ENCODE measurements at regions not wholly inside any gene's neighbourhood (a gene's known extent, or its start where the extent isn't known, plus 50 kb on each side); places are given as distances from the start of the nearest gene placed in this dataset.
"Not testable (repeated sequence)": the region's sequence is repeated elsewhere in the genome, so short reads cannot be mapped to it uniquely, and the experiment has no call there.

GRCh38 chr2:2898744-2899143, 478.9 kb downstream of the EIPR1 start:
- no peak for DNase-seq (ENCODE audit: low read depth, low spot score)

GRCh38 chr2:2896643-2897042, 481.0 kb downstream of the EIPR1 start:
- no peak for DNase-seq (ENCODE audit: low read depth, low spot score)

GRCh38 chr2:2896011-2896410, 481.6 kb downstream of the EIPR1 start:
- no peak for DNase-seq (ENCODE audit: low read depth, low spot score)

GRCh38 chr2:2894011-2894410, 483.6 kb downstream of the EIPR1 start:
- not testable (repeated sequence) for DNase-seq (ENCODE audit: low read depth, low spot score)

GRCh38 chr2:2892892-2893291, 484.7 kb downstream of the EIPR1 start:
- no peak for DNase-seq (ENCODE audit: low read depth, low spot score)

GRCh38 chr2:2892378-2892777, 485.2 kb downstream of the EIPR1 start:
- DNase-seq (ENCODE audit: low read depth, low spot score) = no peak

- DNase-seq (ENCODE audit: low read depth, low spot score) = no peak
These were observed 486.7 kb downstream of the EIPR1 start for GRCh38 chr2:2890901-2891300.

GRCh38 chr2:2890246-2890645, 487.4 kb downstream of the EIPR1 start:
- DNase-seq (ENCODE audit: low read depth, low spot score) = no peak

GRCh38 chr2:2889646-2890045, 488.0 kb downstream of the EIPR1 start:
- no peak for DNase-seq (ENCODE audit: low read depth, low spot score)

- DNase-seq (ENCODE audit: low read depth, low spot score) = no peak
These were observed 488.5 kb downstream of the EIPR1 start for GRCh38 chr2:2889141-2889540.

GRCh38 chr2:2887772-2888387, 489.7 kb downstream of the EIPR1 start:
- DNase-seq (ENCODE audit: low read depth, low spot score) = no peak

GRCh38 chr2:2886922-2887321, 490.7 kb downstream of the EIPR1 start:
- DNase-seq (ENCODE audit: low read depth, low spot score) = no peak

- DNase-seq (ENCODE audit: low read depth, low spot score) = no peak
These were observed 496.1 kb downstream of the EIPR1 start for GRCh38 chr2:2881499-2881898.

GRCh38 chr2:2880938-2881337, 496.7 kb downstream of the EIPR1 start:
- no peak for DNase-seq (ENCODE audit: low read depth, low spot score)

GRCh38 chr2:2879781-2880180, 497.8 kb downstream of the EIPR1 start:
- no peak for DNase-seq (ENCODE audit: low read depth, low spot score)

- no peak for DNase-seq (ENCODE audit: low read depth, low spot score)
These were observed 498.5 kb downstream of the EIPR1 start for GRCh38 chr2:2879071-2879470.

GRCh38 chr2:2877427-2877826, 500.2 kb downstream of the EIPR1 start:
- no peak for DNase-seq (ENCODE audit: low read depth, low spot score)

- no peak for DNase-seq (ENCODE audit: low read depth, low spot score)
These were observed 501.0 kb downstream of the EIPR1 start for GRCh38 chr2:2876331-2877221.

- no peak for DNase-seq (ENCODE audit: low read depth, low spot score)
These were observed 501.8 kb downstream of the EIPR1 start for GRCh38 chr2:2875831-2876230.

GRCh38 chr2:2875296-2875695, 502.3 kb downstream of the EIPR1 start:
- no peak for DNase-seq (ENCODE audit: low read depth, low spot score)

GRCh38 chr2:2874805-2875204, 502.8 kb downstream of the EIPR1 start:
- no peak for DNase-seq (ENCODE audit: low read depth, low spot score)

- no peak for DNase-seq (ENCODE audit: low read depth, low spot score)
These were observed 503.3 kb downstream of the EIPR1 start for GRCh38 chr2:2874341-2874740.

- no peak for DNase-seq (ENCODE audit: low read depth, low spot score)
These were observed 504.2 kb downstream of the EIPR1 start for GRCh38 chr2:2873450-2873811.

Data from activated naive CD8-positive, alpha-beta T cell treated with anti-CD3 and anti-CD28 coated beads, Interleukin-2, amount 50 U/mL, for 16 hours (primary cell).